HG02840 (cell line): ENCODE measurements at regions not wholly inside any gene's neighbourhood (a gene's known extent, or its start where the extent isn't known, plus 50 kb on each side); places are given as distances from the start of the nearest gene placed in this dataset.

Source experiments
- ATAC-seq: cut with Tn5 transposase; IDR thresholded peaks from one replicate; pipeline ENCODE4 v1.9.1; 2021; ENCODE audit warnings: mild to moderate bottlenecking, moderate library complexity, moderate number of reproducible peaks; ENCODE audit not compliant: unreplicated experiment, low FRiP score

GRCh38 chr21:17903929-17904639 is 84.9 kb upstream of the C21orf91 start:
- no peak for ATAC-seq

GRCh38 chr21:17903029-17903806 is 84.1 kb upstream of the C21orf91 start:
- no peak for ATAC-seq

- no peak for ATAC-seq
These were observed 82.4 kb upstream of the C21orf91 start for GRCh38 chr21:17901458-17902079.

GRCh38 chr21:17900990-17901385 is 81.8 kb upstream of the C21orf91 start:
- ATAC-seq = no peak

- no peak for ATAC-seq
These were observed 81.3 kb upstream of the C21orf91 start for GRCh38 chr21:17900281-17900989.

GRCh38 chr21:17889171-17889570 is 70.0 kb upstream of the C21orf91 start:
- ATAC-seq = no peak

- no peak for ATAC-seq
These were observed 50.0 kb upstream of the C21orf91 start for GRCh38 chr21:17869115-17869514.
